Breast epithelium (tissue), 4 donors: ENCODE measurements at regions not wholly inside any gene's neighbourhood (a gene's known extent, or its start where the extent isn't known, plus 50 kb on each side); places are given as distances from the start of the nearest gene placed in this dataset.

Experiments
- DNase-seq, 2 donors: peaks; one replicate each; pipeline ENCODE4 v3.0.0-alpha.2; 2019; ENCODE audit warnings: low spot score in 2 of 2
- H3K27ac ChIP-seq, 2 donors: fragments of 200-600 bp; sonication (generic) in 1 of 2; one replicate each; pipeline ENCODE4 v1.5.1; 2016 to 2019; ENCODE audit warnings: mild to moderate bottlenecking in 1 of 2
- H3K27me3 ChIP-seq, 2 donors: fragments of 200-600 bp; sonication (generic) in 1 of 2; one replicate each; pipeline versions ENCODE4 v1.5.1 to v1.6.0; 2017 to 2019; ENCODE audit warnings: control low read depth in 1 of 2, mild to moderate bottlenecking in 1 of 2
- H3K36me3 ChIP-seq: fragments of 200-600 bp; one replicate; pipeline ENCODE4 v1.5.1; 2019
- H3K4me1 ChIP-seq, 2 donors: fragments of 200-600 bp; sonication (generic); one replicate each; pipeline ENCODE4 v1.5.1; 2016 to 2019; ENCODE audit warnings: control low read depth in 1 of 2
- H3K4me3 ChIP-seq, 3 donors: fragments of 200-600 bp; sonication (generic); 1 replicate in 2 of 3; 2 replicates in 1 of 3; pipeline ENCODE4 v1.5.1; 2016 to 2019; ENCODE audit warnings: mild to moderate bottlenecking in 3 of 3, moderate library complexity in 2 of 3
- H3K9me3 ChIP-seq, 2 donors: fragments of 200-600 bp; sonication (generic) in 1 of 2; one replicate each; pipeline ENCODE4 v1.5.1; 2016 to 2019; ENCODE audit warnings: control low read depth in 1 of 2
- POLR2A ChIP-seq: fragments of 450-650 bp; IDR thresholded peaks from one replicate; pipeline ENCODE4 v1.6.1; 2016; ENCODE audit warnings: antibody characterized with exemption, mild to moderate bottlenecking, moderate library complexity
- POLR2AphosphoS5 ChIP-seq, 3 donors: sonication (generic); formaldehyde crosslinking; IDR thresholded peaks; one replicate each; pipeline ENCODE4 v1.6.1; 2017; ENCODE audit warnings: antibody characterized with exemption in 3 of 3
- intact Hi-C: fragments of 100-400 bp; cut with DNase I; formaldehyde crosslinking; loops from one replicate; pipeline ENCODE4 v1.15.1; 2023; ENCODE audit warnings: low total_unique reads
- TF ChIP-seq, protein P1 (sequence below), 3 donors: fragments of 450-650 bp; IDR thresholded peaks; one replicate each; pipeline ENCODE4 v1.5.1; 2016 to 2017; ENCODE audit warnings: antibody characterized with exemption in 3 of 3, mild to moderate bottlenecking in 3 of 3, moderate library complexity in 3 of 3

DNA sequence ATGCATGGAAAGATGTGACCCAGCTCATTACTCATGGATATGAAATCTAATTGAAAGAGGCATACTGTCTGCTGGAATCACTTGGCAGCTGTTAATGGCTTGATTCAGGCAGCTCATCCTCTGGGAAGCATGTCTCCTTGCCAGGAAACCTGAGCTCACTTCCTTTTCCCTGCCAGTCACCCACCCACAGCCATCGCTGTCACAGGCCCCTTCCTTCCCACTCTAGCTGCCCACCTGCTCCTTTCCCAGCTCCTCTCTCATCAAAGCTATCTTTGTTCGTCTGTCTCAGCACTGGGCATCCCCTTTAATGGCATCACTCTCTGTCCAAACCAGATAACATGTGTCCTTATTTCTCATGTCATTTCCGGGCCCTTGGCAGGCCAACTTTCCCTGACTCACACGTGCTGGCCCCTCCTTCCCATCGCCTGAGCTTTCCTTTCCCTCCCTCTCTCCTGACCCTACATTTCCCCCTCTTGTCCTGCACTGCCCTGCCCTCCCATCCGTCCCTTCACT, 721.9 kb downstream of the TNS3 start:
- intact Hi-C loops, result loop anchor here (10.0 kb wide), 1 partner anchor 1775 kb away; the partner anchor contains the start of gene NACAD
- no peaks in the 10 kb centered on the region for H3K4me1 ChIP-seq
- DNase-seq, result no peak
- H3K27ac ChIP-seq, result no peak overlapping the region
- H3K27me3 ChIP-seq, result no peaks in the 10 kb centered on the region
- no peaks in the 10 kb centered on the region for H3K9me3 ChIP-seq
- H3K36me3 ChIP-seq, result no peaks in the 10 kb centered on the region
- TF ChIP-seq POLR2AphosphoS5 (IDR thresholded peaks at IDR 0.05) (no peak), POLR2A (no peak)
- TF ChIP-seq, protein P1, sequence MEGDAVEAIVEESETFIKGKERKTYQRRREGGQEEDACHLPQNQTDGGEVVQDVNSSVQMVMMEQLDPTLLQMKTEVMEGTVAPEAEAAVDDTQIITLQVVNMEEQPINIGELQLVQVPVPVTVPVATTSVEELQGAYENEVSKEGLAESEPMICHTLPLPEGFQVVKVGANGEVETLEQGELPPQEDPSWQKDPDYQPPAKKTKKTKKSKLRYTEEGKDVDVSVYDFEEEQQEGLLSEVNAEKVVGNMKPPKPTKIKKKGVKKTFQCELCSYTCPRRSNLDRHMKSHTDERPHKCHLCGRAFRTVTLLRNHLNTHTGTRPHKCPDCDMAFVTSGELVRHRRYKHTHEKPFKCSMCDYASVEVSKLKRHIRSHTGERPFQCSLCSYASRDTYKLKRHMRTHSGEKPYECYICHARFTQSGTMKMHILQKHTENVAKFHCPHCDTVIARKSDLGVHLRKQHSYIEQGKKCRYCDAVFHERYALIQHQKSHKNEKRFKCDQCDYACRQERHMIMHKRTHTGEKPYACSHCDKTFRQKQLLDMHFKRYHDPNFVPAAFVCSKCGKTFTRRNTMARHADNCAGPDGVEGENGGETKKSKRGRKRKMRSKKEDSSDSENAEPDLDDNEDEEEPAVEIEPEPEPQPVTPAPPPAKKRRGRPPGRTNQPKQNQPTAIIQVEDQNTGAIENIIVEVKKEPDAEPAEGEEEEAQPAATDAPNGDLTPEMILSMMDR (IDR thresholded peaks at IDR 0.05), result no peak
- no peak overlapping the region for H3K4me3 ChIP-seq

DNA sequence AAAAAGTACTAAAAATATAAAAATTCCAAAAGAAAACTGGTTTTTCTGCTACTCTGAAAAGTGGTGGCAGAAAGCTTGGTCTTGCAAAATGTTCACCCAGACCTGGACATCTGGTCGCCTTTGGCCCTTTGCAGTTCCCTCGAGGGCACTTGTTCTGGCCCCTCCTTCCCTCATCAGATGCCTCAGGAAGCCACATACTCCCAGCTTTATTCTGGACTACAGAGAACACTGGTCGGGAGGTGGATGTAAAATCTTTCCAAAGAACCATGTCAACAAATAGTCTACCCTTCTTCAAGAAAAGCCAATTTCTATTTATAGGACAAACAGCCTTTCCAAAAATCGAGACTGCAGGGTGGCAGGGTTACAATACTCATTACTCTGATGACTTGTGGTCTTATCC, 726.1 kb downstream of the TNS3 start:
- TF ChIP-seq, protein P1 (IDR thresholded peaks at IDR 0.05), result no peak
- TF ChIP-seq POLR2AphosphoS5 (IDR thresholded peaks at IDR 0.05), result no peak
- H3K9me3 ChIP-seq, result no peaks in the 10 kb centered on the region
- no peak overlapping the region for H3K27ac ChIP-seq
- no peak for DNase-seq
- H3K4me1 ChIP-seq, result no peaks in the 10 kb centered on the region
- no peaks in the 10 kb centered on the region for H3K36me3 ChIP-seq
- intact Hi-C loops, result loop anchor here (10.0 kb wide), 1 partner anchor 1771 kb away; the partner anchor contains the start of gene NACAD
- H3K27me3 ChIP-seq, result no peaks in the 10 kb centered on the region
- H3K4me3 ChIP-seq, result no peak overlapping the region

DNA sequence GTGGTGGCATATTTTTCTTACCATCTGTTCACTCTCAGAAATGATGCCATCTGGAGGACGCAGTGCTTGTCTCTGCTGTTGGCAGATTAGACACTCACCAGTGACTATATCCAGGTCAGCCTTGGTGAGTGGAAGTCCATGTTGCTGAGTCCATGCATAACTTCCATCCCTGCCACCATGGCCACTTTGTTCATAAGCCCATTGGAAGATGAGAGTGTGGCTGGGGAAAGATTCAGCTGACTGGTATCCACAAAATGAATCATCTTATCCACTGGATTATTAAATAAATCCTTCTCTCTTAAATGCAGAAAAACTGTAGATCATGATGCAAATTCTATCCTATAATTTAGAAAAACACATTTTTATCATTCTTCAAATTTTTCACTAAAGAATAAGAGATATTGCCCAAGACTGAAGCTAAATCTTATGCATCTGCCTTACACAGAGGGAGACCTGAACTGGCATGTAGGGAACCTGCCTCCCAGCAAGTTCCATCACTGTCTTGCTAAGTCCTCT, 726.9 kb downstream of the TNS3 start:
- intact Hi-C loops, result loop anchor here (10.0 kb wide), 1 partner anchor 1770 kb away; the partner anchor contains the start of gene NACAD
- H3K9me3 ChIP-seq, result no peaks in the 10 kb centered on the region
- H3K36me3 ChIP-seq, result no peaks in the 10 kb centered on the region
- H3K27ac ChIP-seq, result no peak overlapping the region
- no peak for TF ChIP-seq POLR2AphosphoS5 (IDR thresholded peaks at IDR 0.05)
- no peaks in the 10 kb centered on the region for H3K27me3 ChIP-seq
- no peaks in the 10 kb centered on the region for H3K4me1 ChIP-seq
- no peak for DNase-seq
- H3K4me3 ChIP-seq, result no peak overlapping the region

DNA sequence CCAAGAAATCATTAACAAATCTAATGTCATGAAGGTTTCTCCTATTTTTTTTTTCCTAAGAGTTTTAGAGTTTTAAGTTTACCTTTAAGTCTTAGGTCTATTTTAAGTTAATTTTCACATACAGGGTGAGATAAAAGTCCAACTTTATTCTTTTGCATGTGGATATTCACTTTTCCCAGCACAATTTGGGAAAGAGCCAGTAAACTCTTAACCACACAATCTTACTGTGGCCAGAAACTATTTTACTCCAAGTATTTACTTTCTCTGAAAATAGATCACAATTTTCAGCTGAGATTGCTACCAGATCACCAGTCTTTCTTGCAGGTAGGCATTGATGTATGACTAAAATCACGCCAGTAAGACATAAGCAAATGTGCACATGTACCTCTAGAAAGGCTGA, 728.5 kb downstream of the TNS3 start:
- no peak for TF ChIP-seq POLR2AphosphoS5 (IDR thresholded peaks at IDR 0.05)
- H3K27me3 ChIP-seq, result no peaks in the 10 kb centered on the region
- no peak overlapping the region for H3K27ac ChIP-seq
- intact Hi-C loops, result loop anchor here (10.0 kb wide), 1 partner anchor 1769 kb away; the partner anchor contains the start of gene NACAD
- no peaks in the 10 kb centered on the region for H3K4me1 ChIP-seq
- DNase-seq, result no peak
- H3K4me3 ChIP-seq, result no peak overlapping the region
- no peaks in the 10 kb centered on the region for H3K36me3 ChIP-seq
- H3K9me3 ChIP-seq, result no peaks in the 10 kb centered on the region

DNA sequence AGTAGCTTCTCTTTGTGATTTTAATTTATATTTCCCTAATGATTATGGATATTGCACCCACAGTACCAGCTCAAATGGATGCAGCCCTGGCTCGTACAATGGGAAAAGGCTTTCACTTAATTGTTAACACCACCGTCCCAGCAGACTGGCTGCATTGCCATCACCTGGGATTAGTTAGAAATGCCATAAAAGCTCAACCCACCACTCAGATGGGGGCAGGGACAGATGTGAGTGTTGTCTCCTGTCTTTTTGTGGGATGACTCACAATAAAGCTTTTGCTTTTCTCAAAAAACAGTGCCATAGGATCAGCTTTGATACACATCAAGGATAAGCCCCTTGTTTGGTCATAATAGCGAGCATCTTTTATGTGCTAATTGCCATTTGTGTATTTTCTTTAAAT, 729.1 kb downstream of the TNS3 start:
- Histone ChIP-seq H3K9me3 (no peaks in the 10 kb centered on the region), H3K36me3 (no peaks in the 10 kb centered on the region), H3K27me3 (no peaks in the 10 kb centered on the region), H3K4me3 (no peak overlapping the region), H3K4me1 (no peaks in the 10 kb centered on the region), H3K27ac (no peak overlapping the region)
- no peak for DNase-seq
- TF ChIP-seq POLR2AphosphoS5 (IDR thresholded peaks at IDR 0.05), result no peak
- TF ChIP-seq POLR2A, result no peak
- TF ChIP-seq, protein P1 (IDR thresholded peaks at IDR 0.05), result no peak
- intact Hi-C loops, result loop anchor here (10.0 kb wide), 1 partner anchor 1768 kb away; the partner anchor contains the start of gene NACAD

DNA sequence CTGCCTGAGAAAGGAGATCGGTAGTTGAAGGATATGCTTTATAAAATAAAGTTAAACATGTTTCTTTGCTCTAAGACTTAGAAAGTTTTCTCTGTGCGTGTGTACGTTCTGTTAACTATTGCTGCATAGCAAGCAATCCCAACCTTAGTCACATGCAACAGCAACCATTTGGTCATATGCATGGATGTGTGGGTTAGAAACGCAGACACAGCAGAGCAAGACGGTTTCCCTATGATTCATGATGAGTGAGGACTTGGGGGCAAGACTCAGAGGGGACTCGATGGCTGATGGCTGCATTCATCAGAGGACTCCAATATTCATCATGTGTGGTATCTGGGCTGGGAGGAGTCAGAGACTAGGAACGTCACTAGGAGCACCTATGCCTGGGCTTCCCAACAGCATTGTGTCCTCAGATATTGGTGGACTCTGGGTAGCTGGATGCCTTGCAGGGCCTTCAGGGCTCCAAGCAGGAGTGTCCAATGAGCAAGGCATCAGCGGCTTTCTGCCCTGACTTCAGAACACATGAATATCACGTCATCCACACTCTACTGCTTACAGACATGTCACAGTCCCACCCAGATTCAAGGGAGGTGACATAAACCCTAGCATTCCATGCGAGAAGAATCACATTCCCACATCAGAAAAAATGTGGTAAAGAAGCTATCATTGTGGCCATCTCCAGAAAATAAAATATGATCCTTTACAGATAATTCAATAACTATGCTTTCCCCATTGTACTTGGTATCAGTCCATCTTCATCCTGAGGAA, 731.2 kb downstream of the TNS3 start:
- intact Hi-C loops, result loop anchor here (10.0 kb wide), 1 partner anchor 1766 kb away; the partner anchor contains the start of gene NACAD
- H3K36me3 ChIP-seq, result no peaks in the 10 kb centered on the region
- H3K4me3 ChIP-seq, result no peak overlapping the region
- H3K9me3 ChIP-seq, result no peaks in the 10 kb centered on the region
- H3K27ac ChIP-seq, result no peak overlapping the region
- H3K27me3 ChIP-seq, result no peaks in the 10 kb centered on the region
- no peak for DNase-seq
- TF ChIP-seq POLR2AphosphoS5 (IDR thresholded peaks at IDR 0.05) (no peak), POLR2A (no peak)
- TF ChIP-seq, protein P1 (IDR thresholded peaks at IDR 0.05), result no peak
- no peaks in the 10 kb centered on the region for H3K4me1 ChIP-seq
